ENCODE measurements at regions not wholly inside any gene's neighbourhood (a gene's known extent, or its start where the extent isn't known, plus 50 kb on each side); places are given as distances from the start of the nearest gene placed in this dataset.

DNA sequence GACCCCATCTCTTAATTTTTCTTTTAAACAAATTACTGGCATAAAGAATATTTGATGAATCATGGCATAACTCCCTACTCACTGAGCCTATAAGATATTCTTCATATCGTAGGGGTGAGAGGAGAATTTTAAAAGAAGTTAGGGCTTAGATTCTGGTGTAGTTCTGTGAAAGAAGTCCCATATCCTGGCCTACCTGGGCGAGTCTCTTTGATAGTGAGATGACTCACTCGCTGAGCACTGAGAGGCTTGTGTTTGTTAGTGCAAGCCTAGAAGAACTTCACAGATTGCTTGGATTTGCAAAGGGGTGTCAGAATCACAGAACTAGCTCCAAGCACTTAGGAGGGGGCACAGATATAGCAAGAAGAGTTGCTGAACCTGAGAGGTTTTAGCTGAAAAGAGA, 133.8 kb upstream of the TMC3 start:
- no peak for DNase-seq

DNA sequence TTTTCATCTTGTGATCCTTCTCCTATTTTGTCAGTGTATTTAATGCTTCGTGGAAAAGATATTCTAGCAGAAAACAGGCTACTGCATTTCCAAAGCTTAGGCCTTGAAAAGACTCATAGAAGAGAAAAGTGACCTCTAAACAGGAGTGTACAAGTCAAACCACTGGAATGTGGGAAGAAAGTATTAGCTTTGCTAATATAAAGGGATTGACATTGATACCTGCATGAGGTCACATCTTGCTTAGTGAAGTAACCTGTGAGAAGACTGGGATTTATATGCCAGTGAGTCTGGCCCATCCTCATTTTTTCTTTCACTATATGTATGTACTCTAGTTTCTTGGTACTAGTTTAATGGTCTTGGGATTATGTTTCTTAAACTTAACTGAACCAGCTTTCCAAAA, 132.9 kb upstream of the TMC3 start:
- DNase-seq: no peak

DNA sequence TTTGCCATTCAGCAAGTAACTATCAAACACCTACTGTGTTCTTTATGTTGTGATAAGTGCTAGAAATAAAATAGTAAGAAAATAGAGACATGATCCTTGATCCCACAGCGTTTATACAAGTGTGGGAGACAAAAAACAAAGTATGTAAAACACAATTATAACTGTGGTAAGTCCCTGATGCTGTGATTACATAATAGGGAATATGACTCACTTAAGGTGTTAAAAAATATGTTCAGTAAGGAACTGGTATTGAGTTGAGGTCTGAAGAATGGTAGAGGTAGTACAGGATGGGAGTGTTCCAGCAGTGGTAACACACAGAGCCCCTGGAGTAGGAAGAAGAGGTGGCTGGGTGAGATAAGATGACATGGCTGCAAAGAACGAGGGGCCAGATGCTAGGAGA, 132.1 kb upstream of the TMC3 start:
- no peak for DNase-seq

DNA sequence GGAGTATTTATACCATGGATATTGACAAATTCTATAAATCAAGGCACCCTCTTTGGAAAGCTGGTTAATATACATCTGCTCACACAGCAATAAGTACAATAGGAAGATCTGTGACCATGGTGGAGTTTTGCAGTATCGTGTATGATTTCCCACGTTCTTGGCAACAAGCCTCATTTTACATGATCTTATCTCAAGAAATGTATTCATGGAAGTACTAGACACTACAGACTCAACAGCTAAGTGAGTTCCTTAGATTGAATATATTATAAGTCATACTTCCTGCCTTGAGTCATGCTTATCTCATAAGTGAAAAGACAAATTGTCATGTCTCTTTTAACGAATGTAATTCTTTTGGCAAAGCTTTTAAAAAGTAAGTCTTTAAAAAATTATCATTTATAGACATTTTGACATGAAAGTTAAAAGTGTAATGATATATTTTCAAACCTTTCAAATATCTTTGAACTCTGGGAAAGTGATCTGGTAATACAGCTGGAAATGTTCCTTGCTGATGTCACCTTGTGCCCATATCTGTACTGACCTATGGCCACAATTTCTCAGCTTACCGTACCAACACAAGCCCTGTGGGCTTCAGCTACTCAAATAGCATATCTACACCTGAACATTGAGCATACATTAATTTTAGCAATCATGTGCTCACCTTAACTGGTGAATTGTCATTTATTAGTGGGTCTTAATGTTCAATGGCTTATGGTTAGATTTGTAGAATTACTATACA, 130.3 kb upstream of the TMC3 start:
- DNase-seq: no peak

DNA sequence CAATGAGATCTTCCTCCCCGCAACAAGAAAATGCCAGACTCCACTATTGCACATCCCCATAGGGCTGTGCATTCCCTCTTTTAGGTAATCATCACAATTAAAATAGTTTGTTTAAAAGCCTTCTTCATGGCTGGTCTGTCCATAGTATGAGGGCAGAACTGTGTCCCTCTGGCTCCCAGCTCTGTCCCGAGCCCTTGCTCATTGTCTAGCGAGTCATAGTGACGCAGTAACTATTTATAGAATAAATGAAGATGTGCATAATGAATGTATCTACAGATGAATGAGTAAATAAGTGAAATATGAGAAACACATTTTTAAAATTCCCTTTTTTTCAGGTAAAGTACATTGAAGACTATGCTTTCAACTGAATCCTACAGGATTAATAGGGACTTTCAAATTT, 128.4 kb upstream of the TMC3 start:
- no peak for DNase-seq

DNA sequence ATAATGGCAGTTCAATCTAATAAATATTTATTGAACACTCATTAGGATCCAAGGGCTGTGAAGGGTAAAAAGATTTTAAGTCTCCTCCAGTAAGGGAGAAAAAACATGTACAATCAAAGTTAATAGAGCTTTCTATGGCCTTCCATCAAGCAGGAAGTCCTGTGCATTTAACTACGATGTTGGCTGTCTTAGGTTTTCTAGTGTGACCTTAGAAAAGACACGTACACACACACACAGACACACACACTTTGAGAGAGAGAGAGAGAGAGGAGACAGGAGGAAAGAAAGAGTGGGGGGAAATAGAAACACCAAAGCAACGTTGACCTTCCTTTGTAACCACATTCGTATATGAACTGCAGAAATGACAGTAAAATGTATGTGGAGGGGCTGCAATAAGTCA, 126.1 kb upstream of the TMC3 start:
- no peak for DNase-seq

DNA sequence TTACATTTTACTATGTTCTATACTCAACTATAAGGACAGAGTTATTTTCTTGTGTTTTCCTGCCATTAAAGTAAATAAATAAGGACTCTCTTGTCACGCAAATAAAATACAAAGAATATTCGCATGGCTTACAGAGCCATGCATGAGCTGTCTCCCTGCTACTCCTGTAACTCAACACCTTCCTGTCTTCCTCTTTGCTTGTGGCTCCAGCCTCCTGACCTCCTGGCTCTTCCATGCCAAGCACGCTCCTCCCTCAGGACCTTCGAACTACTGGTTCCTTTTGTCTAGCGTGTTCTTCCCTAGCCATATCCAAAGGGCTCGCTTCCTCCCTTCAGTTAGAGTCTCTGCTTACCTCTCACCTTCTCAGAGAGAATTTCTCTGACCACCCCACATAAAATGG, 124.3 kb upstream of the TMC3 start:
- no peak for DNase-seq

DNA sequence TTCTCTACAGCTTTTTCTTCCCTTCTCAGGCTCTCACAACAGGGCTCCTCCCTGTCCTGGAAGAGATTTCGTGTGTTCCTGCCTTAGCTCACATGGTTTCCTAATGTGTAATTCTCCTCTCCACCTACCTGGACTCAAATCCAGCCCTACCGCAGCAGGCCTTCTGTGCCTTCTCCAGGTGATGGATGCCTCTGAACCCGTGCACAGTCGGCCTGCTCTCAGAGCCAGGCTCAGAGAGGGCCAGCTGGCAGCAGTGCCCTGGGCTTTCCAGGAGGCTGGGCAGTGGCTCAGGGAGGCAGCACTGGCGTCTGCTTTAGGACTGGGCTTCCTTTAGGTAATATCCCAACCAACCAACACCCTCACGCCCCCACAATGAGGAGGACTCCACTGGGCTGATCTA, 123.2 kb upstream of the TMC3 start:
- DNase-seq: no peak

DNA sequence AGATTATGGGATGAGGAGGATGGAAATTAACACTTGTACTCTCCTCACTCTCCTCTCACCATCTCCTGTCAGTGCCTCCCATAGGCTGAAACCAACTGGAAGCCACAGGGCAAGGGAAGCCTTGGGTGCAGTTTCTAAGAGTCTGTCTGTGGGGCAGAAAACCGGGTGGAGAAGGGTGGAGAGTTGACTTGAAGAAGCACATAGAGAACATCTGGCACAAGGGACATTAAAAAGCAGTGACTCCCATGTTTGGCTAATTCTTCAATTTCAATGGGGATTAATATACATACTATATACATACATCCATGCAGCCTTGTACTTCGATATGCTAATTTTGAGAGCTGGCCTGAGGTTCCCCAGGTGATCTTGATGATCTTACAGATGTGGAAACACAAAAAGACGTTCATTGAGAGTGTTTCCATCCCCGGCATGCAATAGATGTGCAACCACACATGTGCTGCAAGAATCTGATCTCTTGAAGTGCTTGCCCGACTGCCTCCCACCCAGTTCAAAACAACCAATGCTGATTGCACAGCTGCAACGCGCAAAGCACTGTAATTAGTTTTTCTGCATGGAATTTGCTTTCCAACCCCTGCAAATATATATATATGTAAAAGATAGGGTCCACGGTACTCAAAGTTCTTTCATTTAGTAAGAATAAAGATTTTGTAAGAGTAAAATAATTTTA, 121.9 kb upstream of the TMC3 start:
- no peak for DNase-seq

DNA sequence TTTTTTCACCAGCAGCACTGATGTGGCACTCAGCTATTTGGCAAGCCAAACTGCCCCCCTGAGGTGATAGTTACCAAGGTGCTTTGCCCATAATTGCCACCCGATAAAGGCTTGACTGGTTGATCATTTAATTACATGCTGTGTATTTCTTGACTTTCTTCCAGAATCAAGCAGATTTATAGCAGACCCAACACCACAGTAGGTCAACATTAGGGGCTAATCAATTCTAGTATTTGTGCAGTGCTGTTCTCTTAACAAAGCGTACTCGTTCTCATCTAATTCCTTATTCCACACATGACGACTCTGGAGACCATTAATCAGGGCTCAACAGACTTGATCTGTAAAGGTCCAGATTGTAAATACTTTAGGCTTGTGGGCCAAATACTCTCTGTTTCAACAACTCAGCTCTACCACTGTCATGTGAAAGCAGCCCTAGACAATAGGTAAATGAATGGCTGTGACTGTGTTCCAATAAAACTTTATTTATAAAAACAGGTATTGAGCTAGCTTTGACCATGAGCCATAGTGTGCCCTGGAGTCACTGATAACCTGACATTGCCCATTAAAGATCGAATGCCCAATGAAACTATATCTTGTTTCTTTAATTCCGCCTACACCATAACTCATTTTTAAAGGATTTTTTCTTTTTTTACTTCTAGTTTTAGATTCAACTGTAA, 119.1 kb upstream of the TMC3 start:
- DNase-seq: no peak

DNA sequence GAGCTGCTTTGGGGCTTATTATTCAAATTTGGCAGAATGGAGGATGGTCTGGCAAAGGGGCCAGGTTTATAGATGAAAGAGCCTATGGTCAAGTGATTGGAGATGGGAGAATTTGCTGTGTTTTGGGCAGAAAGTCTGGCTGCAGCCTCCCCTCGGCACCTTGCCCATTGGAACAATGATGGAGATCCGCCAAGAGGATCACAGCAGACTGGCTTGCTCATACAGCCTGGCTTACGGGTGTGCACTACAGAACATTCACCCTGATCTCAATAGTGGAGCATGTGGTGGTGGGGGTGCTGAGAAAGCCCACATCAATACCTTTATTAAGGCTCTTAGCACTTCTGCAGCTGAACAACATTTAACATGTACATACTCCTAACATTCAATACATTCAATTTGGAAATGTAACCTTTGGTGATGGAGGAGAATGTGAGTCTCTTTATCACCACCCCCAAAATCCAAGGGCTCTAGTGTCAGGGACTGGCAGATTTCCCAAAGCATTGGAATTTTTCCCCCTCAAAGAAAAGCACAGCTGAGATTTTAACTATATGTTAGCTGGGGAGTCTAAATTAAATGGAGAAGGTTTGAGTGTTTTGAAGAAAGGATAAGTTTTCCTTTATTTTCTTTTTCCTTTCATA, 118.4 kb upstream of the TMC3 start:
- no peak for DNase-seq

DNA sequence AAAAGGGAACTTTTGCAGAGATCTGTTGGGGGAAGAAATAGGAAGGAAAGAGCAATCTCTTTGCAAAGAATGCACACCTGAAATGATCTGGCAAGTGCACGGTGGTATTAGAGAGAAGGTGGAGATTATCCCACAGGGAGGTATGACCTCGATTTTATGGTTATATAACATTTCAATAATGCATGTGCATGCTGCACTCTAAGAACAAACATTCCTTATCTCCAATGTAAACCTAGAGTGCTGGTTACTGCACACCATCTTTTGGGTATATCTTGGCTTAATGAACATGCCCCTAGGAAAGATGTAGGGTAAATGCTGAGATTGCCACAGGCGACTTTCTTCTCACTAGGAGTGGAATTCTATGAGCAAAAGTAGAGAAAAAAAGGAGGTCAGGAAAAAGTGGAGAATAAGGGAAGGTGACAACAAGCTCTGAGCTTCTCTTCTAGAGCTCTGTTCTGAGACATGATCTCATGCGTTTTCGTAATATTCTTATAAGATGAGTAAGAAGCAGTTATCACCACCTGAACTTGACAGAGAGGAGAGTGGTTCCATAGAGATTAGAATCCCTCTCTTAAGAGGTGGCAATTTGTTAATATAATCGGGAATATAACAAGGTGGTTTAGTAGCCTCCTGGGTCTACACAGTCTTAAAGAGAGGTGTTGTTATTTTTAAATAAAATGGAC, 117.5 kb upstream of the TMC3 start:
- DNase-seq: no peak

DNA sequence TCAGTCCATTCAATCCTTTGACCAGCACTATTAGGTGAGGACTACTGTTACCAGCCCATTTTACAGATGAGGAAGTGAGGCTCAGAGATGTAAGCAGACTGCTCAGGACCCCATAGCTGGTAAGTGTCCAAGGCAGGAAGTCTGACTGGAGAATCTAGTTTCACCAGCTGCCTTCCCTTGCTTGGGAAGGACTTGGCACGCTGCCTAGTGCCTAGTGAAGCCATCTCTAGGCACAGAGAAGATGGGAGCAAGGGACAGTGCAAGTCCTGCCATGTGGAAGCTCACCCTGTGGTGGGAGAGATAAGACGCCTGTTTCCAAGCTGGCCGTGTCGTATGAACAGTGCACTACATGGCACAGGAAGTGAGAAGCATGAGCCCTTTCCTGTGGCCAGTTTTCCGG, 111.8 kb upstream of the TMC3 start:
- no peak for DNase-seq

DNA sequence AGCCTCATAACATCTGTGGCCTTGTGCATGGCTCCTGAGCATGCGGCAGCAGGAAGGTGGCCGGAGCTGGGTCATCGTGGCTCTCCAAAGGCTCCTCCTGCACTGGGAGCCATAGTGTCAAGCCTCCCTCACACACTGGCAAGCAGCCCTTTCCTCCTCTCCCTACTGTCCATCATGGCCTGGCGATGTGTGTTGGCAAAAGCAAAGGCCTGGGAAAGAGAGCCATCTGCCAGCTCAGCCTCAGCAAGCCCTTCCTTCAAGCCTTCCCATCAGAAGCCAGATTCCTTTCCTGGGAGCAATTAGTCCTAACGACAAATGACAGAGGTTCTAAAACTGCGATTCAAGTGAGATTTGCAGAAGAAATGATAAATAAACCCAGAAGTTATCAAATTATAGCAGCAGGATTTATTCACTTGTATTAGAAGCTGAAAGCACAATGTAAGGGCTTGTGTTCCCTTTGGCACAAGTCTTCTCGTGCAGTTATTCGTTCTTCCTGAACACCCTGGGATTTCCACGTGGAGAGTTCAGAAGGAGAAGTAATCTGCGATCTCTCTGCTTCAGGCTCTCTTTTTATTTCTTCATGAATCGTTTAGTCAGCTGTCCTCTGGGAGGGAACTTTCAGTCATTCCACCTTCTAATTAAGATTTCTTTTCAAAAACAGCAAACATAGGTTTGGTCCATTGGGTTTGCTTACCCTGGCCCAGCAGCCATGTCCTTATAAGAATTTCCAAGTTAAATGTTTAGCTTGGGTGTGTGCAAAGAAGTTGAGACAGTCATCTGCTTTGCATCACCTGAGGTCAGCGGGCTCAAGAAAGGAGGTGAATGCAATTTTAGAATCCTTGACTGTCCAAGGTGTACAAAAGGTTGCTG, 110.3 kb upstream of the TMC3 start:
- no peak for DNase-seq

DNA sequence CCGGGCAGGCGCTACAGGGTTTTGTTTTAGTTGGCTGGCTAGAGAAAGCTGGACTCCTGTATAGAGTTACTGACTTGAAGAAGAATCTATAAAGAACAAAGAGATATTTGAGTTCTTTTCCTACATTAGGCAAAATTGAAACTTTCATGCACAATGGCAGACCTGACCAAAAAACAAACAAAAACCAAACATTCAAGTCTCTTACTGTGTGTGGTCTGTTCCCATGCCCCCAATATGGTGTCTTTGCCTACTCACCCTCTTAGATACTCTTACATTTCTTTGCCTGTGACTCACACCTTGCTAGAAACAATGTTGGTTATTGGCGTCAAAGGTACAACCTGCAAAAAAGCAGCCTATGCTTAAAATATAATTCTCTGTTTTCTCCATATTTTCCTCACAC, 109.5 kb upstream of the TMC3 start:
- DNase-seq: no peak

DNA sequence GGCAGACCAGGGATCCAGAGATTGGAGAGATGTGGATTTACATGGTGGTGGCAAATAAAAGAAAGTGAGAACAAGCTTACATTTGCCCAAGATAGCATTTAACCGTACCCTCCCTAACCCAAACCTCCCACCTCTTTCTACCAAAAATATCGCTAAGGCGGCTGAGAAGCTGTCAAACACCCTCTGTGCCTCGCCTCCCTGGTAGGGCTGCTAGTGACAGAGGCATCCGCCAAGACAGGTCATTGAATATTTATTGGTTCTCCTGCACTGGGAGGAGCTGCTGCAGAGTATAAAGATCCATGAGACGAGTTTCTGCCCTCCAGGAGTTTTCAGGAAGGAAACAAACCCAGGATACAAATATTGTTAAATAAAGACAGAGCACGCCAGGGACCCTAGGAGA, 107.3 kb upstream of the TMC3 start:
- DNase-seq: no peak

DNA sequence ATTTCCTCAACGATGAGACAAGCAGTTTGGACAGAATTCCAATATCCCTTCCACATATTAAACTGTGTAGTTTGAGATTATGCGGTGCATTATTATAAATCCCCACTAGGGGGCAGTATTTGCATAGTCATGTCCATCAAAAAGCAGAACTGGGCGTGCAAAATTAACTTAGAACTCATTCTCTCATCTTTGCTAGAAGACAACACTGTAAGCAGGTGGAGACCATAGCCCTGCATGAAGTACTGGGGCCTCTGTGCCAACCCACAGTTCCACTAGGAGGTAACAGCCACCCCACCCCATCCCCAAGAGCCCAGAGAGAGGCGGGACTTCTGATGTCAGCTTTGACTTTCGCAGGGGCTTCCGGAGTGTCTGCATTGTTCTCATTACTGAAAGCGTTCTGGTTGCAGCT, 106.6 kb upstream of the TMC3 start:
- DNase-seq: peak in 1 of 2 experiments; percentile 11

DNA sequence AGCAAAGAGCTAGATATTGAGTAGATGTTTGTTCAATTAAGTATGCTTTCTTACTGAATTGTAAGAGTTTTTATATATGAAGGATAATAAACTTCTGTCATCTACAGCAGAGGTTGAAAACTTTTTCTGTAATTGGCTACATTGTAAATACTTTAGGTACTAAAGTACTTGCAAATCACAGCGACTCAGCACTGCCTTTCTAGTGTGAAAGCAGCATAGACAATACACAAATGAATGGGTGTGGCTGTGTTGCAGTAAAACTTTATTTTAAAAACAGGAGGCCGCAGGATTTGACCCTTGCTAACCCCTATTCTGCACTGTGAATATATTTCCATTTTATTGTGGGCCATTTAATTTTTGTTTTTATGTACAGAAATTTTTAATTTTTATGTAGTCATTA, 104.3 kb upstream of the TMC3 start:
- DNase-seq: no peak

DNA sequence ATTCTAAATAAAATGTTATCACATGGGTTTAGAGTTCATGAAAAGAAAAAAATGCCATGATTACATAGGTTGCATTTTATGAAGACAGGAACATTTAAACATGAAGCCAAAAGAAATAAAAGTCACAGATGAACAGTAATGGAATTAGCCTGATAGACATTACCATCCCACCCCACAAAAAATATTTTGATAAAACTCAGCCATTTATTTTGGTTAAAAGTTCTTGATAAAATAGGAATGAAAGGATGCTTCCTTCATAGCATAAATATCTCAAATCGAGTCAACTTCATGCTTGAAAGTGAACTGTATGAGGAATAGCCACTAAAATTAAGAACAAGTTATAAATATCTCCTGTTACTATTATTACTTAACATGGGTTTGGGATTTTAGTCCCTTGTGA, 101.9 kb upstream of the TMC3 start:
- no peak for DNase-seq

DNA sequence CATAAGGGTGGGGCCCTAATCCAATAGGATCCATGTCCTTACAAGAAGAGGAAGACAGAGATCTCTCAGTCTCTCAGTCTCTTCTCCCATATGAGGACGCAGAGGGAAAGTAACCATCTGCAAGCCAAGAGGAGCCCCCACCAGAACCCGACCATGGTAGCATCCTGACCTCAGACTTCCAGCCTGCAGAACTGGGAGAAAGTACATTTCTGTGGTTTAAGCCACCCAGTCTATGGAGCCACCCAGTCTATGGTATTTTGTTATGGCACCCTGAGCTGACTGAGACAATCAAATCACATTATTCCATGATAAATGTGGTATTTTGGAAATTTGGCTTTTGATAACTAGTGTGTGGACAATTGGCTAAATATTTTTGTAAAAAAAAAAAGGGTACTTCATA, 101.5 kb upstream of the TMC3 start:
- no peak for DNase-seq

DNA sequence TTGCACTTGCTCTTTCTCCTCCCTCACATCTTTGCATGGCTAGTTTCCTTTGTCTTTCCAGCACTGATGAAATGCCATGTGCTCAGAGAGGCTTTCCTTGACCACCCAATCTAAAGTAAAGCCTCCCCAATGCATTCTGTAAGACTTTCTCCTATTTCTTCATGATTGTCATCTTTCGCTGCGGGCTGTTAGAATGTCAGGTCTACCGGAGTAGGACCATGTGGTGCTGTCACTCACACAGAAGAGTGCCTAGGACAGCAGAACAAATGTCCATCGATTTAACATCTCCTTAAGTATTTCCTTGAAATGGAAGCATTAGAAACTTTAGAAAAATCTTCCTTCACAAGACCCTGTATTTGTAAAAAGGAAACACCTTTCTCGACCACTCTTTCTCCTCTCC, 99.9 kb upstream of the TMC3 start:
- no peak for DNase-seq

DNA sequence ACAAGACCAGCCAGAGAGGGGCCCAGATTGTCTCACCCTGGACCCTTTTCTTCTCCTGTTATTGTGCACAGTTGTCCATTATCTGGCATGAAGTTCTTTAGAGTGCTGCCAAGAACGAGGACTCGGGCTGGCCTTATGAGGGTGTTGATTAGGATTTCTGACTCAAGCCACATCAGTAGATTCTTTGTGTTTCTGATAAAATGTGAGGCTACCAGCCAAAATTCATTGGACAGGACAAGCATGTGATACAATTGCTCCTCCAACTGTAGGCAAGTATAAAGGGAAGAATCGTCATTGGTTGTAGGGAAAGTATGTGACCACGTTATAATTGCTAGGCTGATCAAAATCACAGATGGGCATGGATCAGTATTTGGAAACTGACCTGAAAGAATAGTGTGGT, 99.2 kb upstream of the TMC3 start:
- DNase-seq: no peak

All from NCI-H187 (cell line).